T-helper 1 cell treated with Interleukin-12 subunit alpha and Interleukin-12 subunit beta and Interleukin-4 antibody, amounts not matched to agents 30 μg/mL and 1 μg/mL, for 36 hours (primary cell): ENCODE measurements at regions not wholly inside any gene's neighbourhood (a gene's known extent, or its start where the extent isn't known, plus 50 kb on each side); places are given as distances from the start of the nearest gene placed in this dataset.
"Not testable (repeated sequence)": the region's sequence is repeated elsewhere in the genome, so short reads cannot be mapped to it uniquely, and the experiment has no call there.

Experiments used
- H3K27ac Mint-ChIP-seq: one replicate; pipeline ENCODE4 v1.8.0; 2021; ENCODE audit warnings: mild to moderate bottlenecking, mixed read lengths
- H3K27me3 Mint-ChIP-seq: one replicate; pipeline ENCODE4 v1.8.0; 2021; ENCODE audit warnings: low read depth, mixed read lengths
- H3K36me3 Mint-ChIP-seq: one replicate; pipeline ENCODE4 v1.8.0; 2021; ENCODE audit warnings: low read depth, mixed read lengths
- H3K4me1 Mint-ChIP-seq: one replicate; pipeline ENCODE4 v1.8.0; 2021; ENCODE audit warnings: low read depth, mixed read lengths
- H3K4me3 Mint-ChIP-seq: one replicate; pipeline ENCODE4 v1.8.0; 2021; ENCODE audit warnings: mild to moderate bottlenecking, moderate library complexity, mixed read lengths
- H3K9me3 Mint-ChIP-seq: one replicate; pipeline ENCODE4 v1.8.0; 2021; ENCODE audit warnings: mixed read lengths

- no peak overlapping the region for H3K27ac Mint-ChIP-seq
- no peaks in the 10 kb centered on the region for H3K27me3 Mint-ChIP-seq
- no peaks in the 10 kb centered on the region for H3K9me3 Mint-ChIP-seq
- no peaks in the 10 kb centered on the region for H3K4me1 Mint-ChIP-seq
- no peak overlapping the region for H3K4me3 Mint-ChIP-seq
- H3K36me3 Mint-ChIP-seq: no peaks in the 10 kb centered on the region
Observed at GRCh38 chr22:49457946-49458707, 369.5 kb downstream of the BRD1 start.

DNA sequence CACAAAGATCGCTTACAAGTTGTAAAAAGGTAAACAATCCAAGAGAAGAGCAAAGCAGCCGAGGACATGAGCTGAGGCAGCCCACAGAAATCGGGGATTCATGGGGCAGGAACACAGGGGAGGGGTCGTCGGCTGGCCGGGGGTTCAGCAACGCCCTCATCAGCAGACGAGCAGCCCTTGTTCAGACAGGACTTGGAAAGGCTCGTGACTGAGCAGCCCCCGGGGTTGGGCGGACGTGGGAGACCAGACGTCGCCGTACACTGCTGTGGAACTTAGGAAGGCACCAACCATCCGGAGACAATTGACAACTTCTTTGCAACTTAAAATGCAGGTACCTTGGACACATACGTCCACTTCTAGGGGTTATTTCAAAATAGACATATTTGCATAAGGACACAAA is 370.5 kb downstream of the BRD1 start:
- no peaks in the 10 kb centered on the region for H3K4me1 Mint-ChIP-seq
- H3K27me3 Mint-ChIP-seq: no peaks in the 10 kb centered on the region
- H3K9me3 Mint-ChIP-seq: no peaks in the 10 kb centered on the region
- no peak overlapping the region for H3K27ac Mint-ChIP-seq
- no peak overlapping the region for H3K4me3 Mint-ChIP-seq
- no peaks in the 10 kb centered on the region for H3K36me3 Mint-ChIP-seq

DNA sequence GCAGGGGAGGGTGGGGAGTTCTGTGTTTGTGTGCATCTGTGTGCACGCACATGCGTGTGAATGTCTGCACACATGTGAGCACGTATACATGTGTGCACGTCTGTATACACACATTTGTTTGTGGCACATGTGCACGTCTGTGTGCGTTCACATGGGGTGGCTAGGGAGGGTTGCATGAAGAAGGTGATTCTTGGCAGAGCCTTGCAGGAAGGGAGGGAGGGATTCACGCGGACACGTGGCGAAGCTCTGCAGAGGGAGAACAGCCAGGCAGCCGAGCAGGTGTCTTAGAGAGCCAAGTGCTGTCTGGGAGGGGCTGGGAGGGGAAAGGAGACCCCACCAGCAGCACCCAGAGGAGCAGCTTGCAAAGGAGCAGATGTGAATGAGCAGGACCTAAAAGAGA is 372.1 kb downstream of the BRD1 start:
- Mint-ChIP-seq H3K4me1 (no peaks in the 10 kb centered on the region), H3K4me3 (no peak overlapping the region), H3K36me3 (no peaks in the 10 kb centered on the region), H3K27ac (no peak overlapping the region), H3K9me3 (no peaks in the 10 kb centered on the region), H3K27me3 (peaks cover 7% of the 10 kb centered on the region)

GRCh38 chr22:49454726-49455125 is 372.9 kb downstream of the BRD1 start:
- Mint-ChIP-seq H3K9me3 (no peaks in the 10 kb centered on the region), H3K27me3 (peaks cover 15% of the 10 kb centered on the region), H3K27ac (no peak overlapping the region), H3K4me1 (no peaks in the 10 kb centered on the region), H3K36me3 (no peaks in the 10 kb centered on the region), H3K4me3 (no peak overlapping the region)

- Mint-ChIP-seq H3K9me3 (no peaks in the 10 kb centered on the region), H3K4me3 (no peak overlapping the region), H3K4me1 (no peaks in the 10 kb centered on the region), H3K36me3 (no peaks in the 10 kb centered on the region), H3K27ac (no peak overlapping the region), H3K27me3 (peaks cover 20% of the 10 kb centered on the region)
Observed at GRCh38 chr22:49453771-49454170, 373.9 kb downstream of the BRD1 start.

- not testable (repeated sequence) for H3K4me1 Mint-ChIP-seq, H3K27ac Mint-ChIP-seq, H3K4me3 Mint-ChIP-seq, H3K36me3 Mint-ChIP-seq, H3K9me3 Mint-ChIP-seq
- peaks cover 20% of the 10 kb centered on the region for H3K27me3 Mint-ChIP-seq
Observed at GRCh38 chr22:49453019-49453418, 374.7 kb downstream of the BRD1 start.

DNA sequence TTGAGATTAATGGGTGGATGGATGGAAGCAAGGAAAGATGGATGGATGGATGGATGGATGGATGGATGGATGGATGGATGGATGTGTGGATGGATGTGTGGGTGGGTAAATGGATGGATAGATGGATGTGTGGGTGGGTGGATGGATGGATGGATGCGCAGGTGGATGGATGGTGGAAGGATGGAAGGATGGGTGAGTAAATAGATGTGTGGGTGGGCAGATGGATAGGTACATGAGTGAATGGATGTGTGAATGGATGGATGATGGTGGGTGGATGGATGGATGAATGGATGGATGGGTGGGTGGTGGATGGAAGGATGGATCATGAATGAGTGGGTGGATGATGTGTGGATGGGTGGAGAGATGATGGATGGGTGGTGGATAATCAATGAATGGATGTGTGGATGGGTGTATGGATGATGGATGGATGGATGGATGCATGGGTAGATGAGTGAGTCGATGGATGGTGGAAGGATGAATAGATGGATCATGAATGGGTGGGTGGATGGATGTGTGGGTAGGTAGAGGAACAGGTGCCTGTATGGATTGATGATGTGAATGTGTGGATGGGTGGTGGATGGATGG is 375.2 kb downstream of the BRD1 start:
- H3K27ac Mint-ChIP-seq: no peak overlapping the region
- no peaks in the 10 kb centered on the region for H3K36me3 Mint-ChIP-seq
- H3K9me3 Mint-ChIP-seq: no peaks in the 10 kb centered on the region
- H3K4me1 Mint-ChIP-seq: no peaks in the 10 kb centered on the region
- peaks cover 20% of the 10 kb centered on the region for H3K27me3 Mint-ChIP-seq
- H3K4me3 Mint-ChIP-seq: no peak overlapping the region

DNA sequence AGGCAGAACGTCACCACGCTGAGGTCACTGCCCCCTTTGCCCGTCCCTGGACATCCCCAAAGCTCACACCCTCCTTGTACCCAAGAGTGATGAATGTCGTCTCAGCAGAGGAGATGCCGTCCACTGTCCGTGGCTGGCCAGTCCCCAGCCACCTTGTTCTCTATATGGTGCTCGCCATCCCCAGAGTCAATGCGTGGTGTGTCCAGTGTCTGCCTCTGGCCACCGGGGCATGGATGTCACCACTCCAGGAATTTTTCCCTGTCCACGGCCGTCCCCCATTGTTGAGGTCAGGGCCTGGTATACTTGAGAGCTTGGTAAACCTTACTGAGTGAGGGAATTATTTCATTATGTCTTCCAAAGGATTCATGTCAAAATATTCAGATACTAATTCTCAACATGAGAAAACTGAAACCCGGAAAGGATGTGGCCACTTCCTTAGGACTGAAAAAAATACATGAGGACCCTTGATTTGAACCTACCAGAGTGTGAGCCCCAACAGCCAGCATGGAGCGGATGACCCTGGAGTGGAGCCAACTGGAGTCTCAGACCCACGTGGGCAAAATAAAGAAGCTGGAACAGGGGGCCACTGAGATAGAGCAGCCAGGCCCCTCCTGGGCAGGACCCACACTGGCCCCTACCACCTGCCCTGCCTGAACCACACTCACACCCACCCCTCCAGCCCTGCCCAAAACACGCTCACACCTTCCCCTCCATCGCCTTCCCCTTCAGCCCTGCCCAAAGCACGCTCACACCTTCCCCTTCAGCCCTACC is 376.4 kb downstream of the BRD1 start:
- Mint-ChIP-seq H3K4me3 (no peak overlapping the region), H3K9me3 (no peaks in the 10 kb centered on the region), H3K27ac (no peak overlapping the region), H3K27me3 (peaks cover 20% of the 10 kb centered on the region), H3K4me1 (no peaks in the 10 kb centered on the region), H3K36me3 (no peaks in the 10 kb centered on the region)

DNA sequence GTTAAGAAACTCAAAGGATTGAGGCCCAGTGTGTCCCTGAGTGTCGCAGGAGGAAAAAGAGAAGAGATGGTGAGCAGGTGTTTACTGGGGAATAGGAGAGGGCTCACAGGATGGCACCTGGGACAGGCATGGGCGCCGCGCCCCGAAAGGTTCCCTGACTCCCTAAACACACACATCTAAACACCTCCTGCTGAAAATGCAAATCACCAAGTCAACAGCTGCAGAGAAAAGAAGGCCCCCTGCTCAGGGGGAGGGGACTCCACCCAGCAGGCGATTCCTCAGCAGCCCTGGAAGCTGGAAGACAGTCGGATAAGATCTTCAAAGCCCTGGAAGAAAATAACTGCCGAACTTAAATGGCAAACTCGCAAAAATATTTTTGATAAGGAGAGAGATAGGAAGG is 377.2 kb downstream of the BRD1 start:
- no peaks in the 10 kb centered on the region for H3K4me1 Mint-ChIP-seq
- H3K9me3 Mint-ChIP-seq: no peaks in the 10 kb centered on the region
- H3K27me3 Mint-ChIP-seq: peaks cover 20% of the 10 kb centered on the region
- no peak overlapping the region for H3K27ac Mint-ChIP-seq
- H3K4me3 Mint-ChIP-seq: no peak overlapping the region
- no peaks in the 10 kb centered on the region for H3K36me3 Mint-ChIP-seq

DNA sequence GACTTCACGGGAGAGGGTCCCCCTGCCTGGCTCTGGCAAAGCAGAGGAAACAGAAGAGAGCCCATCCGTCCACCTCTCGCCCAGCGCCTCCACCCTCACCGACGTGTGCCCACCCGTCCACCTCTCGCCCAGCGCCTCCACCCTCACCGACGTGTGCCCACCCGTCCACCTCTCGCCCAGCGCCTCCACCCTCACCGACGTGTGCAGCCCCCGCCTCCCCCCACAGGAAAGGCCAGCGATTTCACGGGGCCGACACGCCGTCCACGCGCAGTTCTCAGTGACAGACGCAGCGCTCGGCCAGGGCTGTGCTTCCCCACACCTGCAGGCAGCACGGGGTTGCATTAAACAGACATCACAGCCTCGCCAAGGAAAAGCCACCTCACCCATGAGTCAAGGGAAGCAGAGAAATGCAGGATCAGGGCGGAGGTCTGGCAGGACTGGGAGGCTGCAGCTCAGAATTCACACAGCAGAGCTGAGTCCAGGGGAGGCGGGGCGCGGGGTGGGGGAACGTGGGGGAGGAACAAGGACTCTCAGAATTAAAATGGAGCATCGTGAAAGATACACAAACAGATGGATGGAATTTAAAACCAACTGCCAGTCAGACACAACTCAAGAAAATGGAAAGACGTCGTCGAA is 377.7 kb downstream of the BRD1 start:
- no peak overlapping the region for H3K4me3 Mint-ChIP-seq
- H3K27me3 Mint-ChIP-seq: peaks cover 20% of the 10 kb centered on the region
- no peaks in the 10 kb centered on the region for H3K9me3 Mint-ChIP-seq
- H3K4me1 Mint-ChIP-seq: no peaks in the 10 kb centered on the region
- H3K27ac Mint-ChIP-seq: no peak overlapping the region
- no peaks in the 10 kb centered on the region for H3K36me3 Mint-ChIP-seq

DNA sequence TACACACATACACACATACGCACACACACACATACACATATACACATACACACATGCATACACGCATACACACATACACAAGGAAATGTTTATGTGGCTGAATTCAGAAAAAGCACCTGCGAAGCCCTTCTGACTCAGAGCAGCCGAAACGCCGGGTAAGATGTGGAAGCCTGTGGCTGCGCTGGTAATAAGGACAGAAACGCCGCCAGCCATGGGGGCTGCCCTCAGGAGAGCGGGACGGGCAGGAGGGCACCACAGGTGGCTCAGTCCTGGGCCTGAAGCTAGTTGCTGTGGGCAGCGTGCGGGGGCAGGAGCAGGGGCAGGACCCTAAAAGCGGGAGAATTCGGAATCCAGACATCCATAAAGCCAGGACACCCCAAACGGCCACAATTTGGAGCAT is 378.3 kb downstream of the BRD1 start:
- Mint-ChIP-seq H3K9me3 (no peaks in the 10 kb centered on the region), H3K4me3 (no peak overlapping the region), H3K4me1 (no peaks in the 10 kb centered on the region), H3K27me3 (peaks cover 20% of the 10 kb centered on the region), H3K27ac (no peak overlapping the region), H3K36me3 (no peaks in the 10 kb centered on the region)

GRCh38 chr22:49448526-49448925 is 379.1 kb downstream of the BRD1 start:
- Mint-ChIP-seq H3K4me3 (no peak overlapping the region), H3K4me1 (no peaks in the 10 kb centered on the region), H3K36me3 (no peaks in the 10 kb centered on the region), H3K27ac (no peak overlapping the region), H3K27me3 (peaks cover 20% of the 10 kb centered on the region), H3K9me3 (no peaks in the 10 kb centered on the region)

DNA sequence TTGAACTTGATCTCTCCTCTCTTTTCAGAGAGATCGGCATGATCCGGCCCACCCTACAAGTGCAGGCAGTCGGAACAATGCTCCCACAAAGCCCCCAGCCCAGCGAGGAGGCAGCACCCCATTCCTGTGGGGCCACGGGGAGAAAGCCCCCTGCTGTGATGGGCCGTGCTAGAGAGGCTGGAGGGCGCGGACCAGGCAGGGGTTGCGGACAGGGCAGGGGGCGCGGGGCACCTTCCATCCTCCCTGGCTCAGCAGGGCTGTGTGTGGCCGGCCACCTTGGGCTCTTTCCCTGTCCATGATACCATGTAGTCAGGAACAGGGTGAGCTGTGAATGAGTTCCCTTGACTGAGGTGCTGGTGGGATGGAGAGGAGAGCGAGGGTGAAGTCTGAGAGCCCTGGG is 379.8 kb downstream of the BRD1 start:
- Mint-ChIP-seq H3K4me3 (no peak overlapping the region), H3K36me3 (no peaks in the 10 kb centered on the region), H3K9me3 (no peaks in the 10 kb centered on the region), H3K27me3 (peaks cover 20% of the 10 kb centered on the region), H3K4me1 (no peaks in the 10 kb centered on the region), H3K27ac (no peak overlapping the region)

GRCh38 chr22:49446759-49447710 is 380.6 kb downstream of the BRD1 start:
- H3K36me3 Mint-ChIP-seq: no peaks in the 10 kb centered on the region
- no peaks in the 10 kb centered on the region for H3K9me3 Mint-ChIP-seq
- no peaks in the 10 kb centered on the region for H3K4me1 Mint-ChIP-seq
- H3K27ac Mint-ChIP-seq: no peak overlapping the region
- no peak overlapping the region for H3K4me3 Mint-ChIP-seq
- H3K27me3 Mint-ChIP-seq: peaks cover 20% of the 10 kb centered on the region
